GM23338 (cell line): ENCODE measurements at regions not wholly inside any gene's neighbourhood (a gene's known extent, or its start where the extent isn't known, plus 50 kb on each side); places are given as distances from the start of the nearest gene placed in this dataset.

Experiments used
- CTCF ChIP-seq, 2 experiments: fragments of 200-600 bp in 1 of 2; sonication (generic) in 1 of 2; conservative IDR thresholded peaks; 2 replicates each; pipeline versions ENCODE4 v1.5.1 to v1.6.1; 2016 to 2017; ENCODE audit warnings: antibody characterized with exemption in 2 of 2, low read depth in 2 of 2, mild to moderate bottlenecking in 2 of 2, moderate library complexity in 1 of 2
- JUNB ChIP-seq: IDR thresholded peaks from one replicate; pipeline ENCODE4 v1.6.1; 2016; ENCODE audit warnings: antibody characterized with exemption; ENCODE audit not compliant: unreplicated experiment

GRCh38 chr1:219826290-219826689 is 102.1 kb downstream of the SLC30A10 start:
- TF ChIP-seq CTCF (conservative IDR thresholded peaks at IDR 0.05; ENCODE audit: low read depth in 2 of 2) (no peak), JUNB (no peak)
